HepG2 (cell line): ENCODE measurements at regions not wholly inside any gene's neighbourhood (a gene's known extent, or its start where the extent isn't known, plus 50 kb on each side); places are given as distances from the start of the nearest gene placed in this dataset.

ENCODE experiments used
- ATAC-seq: fragments of 200-7000 bp; cut with Tn5 transposase; 3 replicates; pipeline ENCODE4 v1.9.1; 2020; ENCODE audit warnings: mild to moderate bottlenecking, moderate library complexity
- BruUV-seq: library from RNA; stranded (reverse); fragments of 400-500 nt; replicated peaks from 2 replicates; lab custom pipeline; 2021; lab: Mats Ljungman, UMichigan
- CTCF ChIA-PET: fragments of 300-600 bp; formaldehyde crosslinking; extraction: SDS; loops from one replicate; lab custom pipeline; 2021; ENCODE audit warnings: low total read pairs, inconsistent platforms, low intra/inter-chr PET ratio; lab: Yijun Ruan, JAX
- POLR2A ChIA-PET: fragments of 350-600 bp; sonication (Branson Sonifier 250); formaldehyde crosslinking; loops from one replicate; lab custom pipeline; 2020; ENCODE audit warnings: antibody characterized with exemption, inconsistent platforms; lab: Yijun Ruan, JAX
- DNase-seq: peaks from one replicate; pipeline ENCODE4 v3.0.0-alpha.2; 2015; ENCODE audit warnings: low spot score
- FAIRE-seq: peaks from 3 replicates; lab custom pipeline; 2011; peaks lifted over from hg19 to GRCh38; lab: Jason Lieb, UNC
- H2AFZ ChIP-seq: one replicate; pipeline ENCODE4 v1.6.1; 2011; ENCODE audit warnings: low read length, inconsistent platforms
- H3K27ac ChIP-seq: fragments of 300-600 bp; 3 replicates; pipeline ENCODE4 v1.8.0; 2011; ENCODE audit warnings: mixed run types, mild to moderate bottlenecking, mixed read lengths, low read length, inconsistent platforms; ENCODE audit not compliant: insufficient read depth; ENCODE audit errors: extremely low read length
- H3K27me3 ChIP-seq, 2 experiments: fragments of 200-600 bp in 1 of 2; 2 replicates in 1 of 2; 3 replicates in 1 of 2; pipeline versions ENCODE4 v1.6.0 to v1.8.0; 2011; ENCODE audit warnings: low read length in 2 of 2, mild to moderate bottlenecking in 2 of 2, moderate library complexity in 2 of 2, inconsistent platforms in 1 of 2; ENCODE audit not compliant: insufficient read depth in 2 of 2, control insufficient read depth in 1 of 2
- H3K36me3 ChIP-seq, 2 experiments: fragments of 200-600 bp in 1 of 2; replicated peaks in 1 of 2; 2 replicates in 1 of 2; 3 replicates in 1 of 2; pipeline versions ENCODE4 v1.5.1 to v1.8.0; 2011; ENCODE audit warnings: low read length in 2 of 2, inconsistent platforms in 1 of 2; ENCODE audit not compliant: insufficient read depth in 2 of 2, control insufficient read depth in 1 of 2
- H3K4me1 ChIP-seq: 2 replicates; pipeline ENCODE4 v1.5.1; 2012; ENCODE audit warnings: low read length, inconsistent platforms; ENCODE audit not compliant: insufficient read depth
- H3K4me2 ChIP-seq: 2 replicates; pipeline ENCODE4 v1.6.0; 2011; ENCODE audit warnings: low read depth, low read length, inconsistent platforms
- H3K4me3 ChIP-seq, 3 experiments: fragments of 200-600 bp in 1 of 3; sonication (generic), shearing (Covaris generic) in 1 of 3; replicated peaks in 1 of 3; 2 replicates each; pipeline ENCODE4 v1.5.1; 2011 to 2016; ENCODE audit warnings: low read length in 3 of 3, inconsistent platforms in 2 of 3, low read depth in 2 of 3, mild to moderate bottlenecking in 2 of 3, control low read depth in 1 of 3, mixed read lengths in 1 of 3; ENCODE audit not compliant: insufficient read depth in 1 of 3
- H3K79me2 ChIP-seq: one replicate; pipeline ENCODE4 v1.6.1; 2011; ENCODE audit warnings: low read length, inconsistent platforms; ENCODE audit not compliant: insufficient read depth
- H3K9ac ChIP-seq: 2 replicates; pipeline ENCODE4 v1.6.0; 2011; ENCODE audit warnings: mild to moderate bottlenecking, low read depth, low read length, inconsistent platforms; ENCODE audit not compliant: insufficient read depth
- H3K9me3 ChIP-seq: 2 replicates; pipeline ENCODE4 v1.5.1; 2012; ENCODE audit warnings: mild to moderate bottlenecking, low read length
- H4K20me1 ChIP-seq: 2 replicates; pipeline ENCODE4 v1.6.0; 2011; ENCODE audit warnings: inconsistent platforms, mild to moderate bottlenecking, low read length, moderate library complexity; ENCODE audit not compliant: insufficient read depth
- ESRRA ChIP-seq: sonication (generic); formaldehyde crosslinking; IDR thresholded peaks from 2 replicates; pipeline ENCODE4 v1.5.1; 2020; ENCODE audit warnings: mild to moderate bottlenecking, low read depth, missing genetic modification reagents
- KLF13 ChIP-seq: sonication (generic); formaldehyde crosslinking; IDR thresholded peaks from 2 replicates; pipeline ENCODE4 v1.4.0; 2020; ENCODE audit warnings: mild to moderate bottlenecking, missing genetic modification reagents
- SNAPC5 ChIP-seq: sonication (generic); formaldehyde crosslinking; IDR thresholded peaks from 2 replicates; pipeline ENCODE4 v1.8.1; 2023; ENCODE audit warnings: mild to moderate bottlenecking, missing genetic modification reagents, borderline replicate concordance
- ZBTB40 ChIP-seq, 2 experiments: fragments of 450-650 bp in 1 of 2; sonication (generic) in 1 of 2; formaldehyde crosslinking in 1 of 2; IDR thresholded peaks; 2 replicates each; pipeline versions ENCODE4 v1.6.1 to v1.8.0; 2016 to 2022; ENCODE audit warnings: antibody characterized with exemption in 1 of 2, mild to moderate bottlenecking in 1 of 2, missing genetic modification reagents in 1 of 2
- ZMYM3 ChIP-seq: sonication (generic); formaldehyde crosslinking; IDR thresholded peaks from 2 replicates; pipeline ENCODE4 v1.5.1; 2020; ENCODE audit warnings: mild to moderate bottlenecking, missing genetic modification reagents
- ZNF225 ChIP-seq: sonication (generic); formaldehyde crosslinking; IDR thresholded peaks from 2 replicates; pipeline ENCODE4 v1.4.0; 2020; ENCODE audit warnings: mild to moderate bottlenecking, missing genetic modification reagents
- ZNF251 ChIP-seq: sonication (generic); formaldehyde crosslinking; IDR thresholded peaks from 2 replicates; pipeline ENCODE4 v1.9.0; 2021; ENCODE audit warnings: mild to moderate bottlenecking, missing genetic modification reagents
- ZNF468 ChIP-seq: sonication (generic); formaldehyde crosslinking; IDR thresholded peaks from 2 replicates; pipeline ENCODE4 v1.8.0; 2022; ENCODE audit warnings: mild to moderate bottlenecking, moderate library complexity, missing genetic modification reagents
- ZNF577 ChIP-seq: sonication (generic); formaldehyde crosslinking; IDR thresholded peaks from 2 replicates; pipeline ENCODE4 v1.4.0; 2020; ENCODE audit warnings: mild to moderate bottlenecking, low read depth, missing genetic modification reagents, borderline replicate concordance
- ZNF784 ChIP-seq: sonication (generic); formaldehyde crosslinking; IDR thresholded peaks from 2 replicates; pipeline ENCODE4 v1.5.1; 2020; ENCODE audit warnings: missing genetic modification reagents, mild to moderate bottlenecking, borderline replicate concordance
- ZSCAN21 ChIP-seq: sonication (generic); formaldehyde crosslinking; IDR thresholded peaks from 2 replicates; pipeline ENCODE4 v1.8.0; 2022; ENCODE audit warnings: mild to moderate bottlenecking, missing genetic modification reagents, moderate library complexity, borderline replicate concordance
- ZSCAN9 ChIP-seq: IDR thresholded peaks from 2 replicates; pipeline ENCODE4 v1.6.1; 2016; ENCODE audit warnings: borderline replicate concordance
- WGBS: methylation state at CpG from one replicate; pipeline ENCODE4 v1.1.6; 2017; ENCODE audit warnings: low lambda C conversion rate; 5-methylcytosine and 5-hydroxymethylcytosine counted together
- in situ Hi-C: cut with HindIII; loops from 2 replicates; pipeline ENCODE4 v1.10.0; 2017; ENCODE audit warnings: low pct_unique_long_range_greater_than_20kb; ENCODE audit not compliant: extremely low pct_ligation_motif_present
- intact Hi-C: fragments of 100-400 bp; cut with micrococcal nuclease; formaldehyde crosslinking; loops from one replicate; pipeline ENCODE4 v1.10.0; 2022; ENCODE audit not compliant: unreplicated experiment

- intact Hi-C loops: no loop called here
- no peak for DNase-seq
Observed at GRCh38 chr7:10468908-10469307, 504.8 kb upstream of the PHF14 start.

More at GRCh38 chr7:10468908-10469307, 504.8 kb upstream of the PHF14 start:
- ChIA-PET CTCF (no interaction called here), POLR2A (no interaction called here)
- H4K20me1 ChIP-seq: no peaks in the 10 kb centered on the region
- H3K36me3 ChIP-seq: no peaks in the 10 kb centered on the region
- peaks cover 21% of the 10 kb centered on the region for H3K9me3 ChIP-seq
- H3K27ac ChIP-seq: no peak overlapping the region
- TF ChIP-seq ZBTB40 (IDR thresholded peaks at IDR 0.05): no peak
- TF ChIP-seq ZBTB40 (CRISPR knock-in tag; IDR thresholded peaks at IDR 0.05): no peak
- TF ChIP-seq ZNF784 (CRISPR knock-in tag): no peak
- TF ChIP-seq ZNF577: no peak
- TF ChIP-seq ZMYM3 (CRISPR knock-in tag): no peak
- no peak for TF ChIP-seq ZNF225 (CRISPR knock-in tag)
- TF ChIP-seq SNAPC5: no peak
- TF ChIP-seq ZNF251: no peak
- no peak for TF ChIP-seq ZSCAN9
- no peak for TF ChIP-seq KLF13 (CRISPR knock-in tag)
- TF ChIP-seq ZSCAN21 (CRISPR knock-in tag): no peak
- no peak for TF ChIP-seq ZNF468 (CRISPR knock-in tag)
- TF ChIP-seq ESRRA (CRISPR knock-in tag): no peak
- 4% methylated on average over 6 of the region's 6 CpGs for WGBS
- H3K27me3 ChIP-seq: no peaks in the 10 kb centered on the region
- in situ Hi-C loops: no loop called here
- H3K79me2 ChIP-seq: no peaks in the 10 kb centered on the region
- FAIRE-seq (no peak), ATAC-seq (no peak)
- H3K4me2 ChIP-seq: no peak overlapping the region
- no peaks in the 10 kb centered on the region for H3K4me1 ChIP-seq
- H3K4me3 ChIP-seq: no peak overlapping the region
- H3K9ac ChIP-seq: no peak overlapping the region
- H2AFZ ChIP-seq: no peak overlapping the region
- no TSS peak for BruUV-seq
